HG02973 (cell line): ENCODE measurements at regions not wholly inside any gene's neighbourhood (a gene's known extent, or its start where the extent isn't known, plus 50 kb on each side); places are given as distances from the start of the nearest gene placed in this dataset.

Source experiments
- ATAC-seq: cut with Tn5 transposase; IDR thresholded peaks from one replicate; pipeline ENCODE4 v1.9.1; 2021; ENCODE audit warnings: moderate library complexity; ENCODE audit not compliant: unreplicated experiment

DNA sequence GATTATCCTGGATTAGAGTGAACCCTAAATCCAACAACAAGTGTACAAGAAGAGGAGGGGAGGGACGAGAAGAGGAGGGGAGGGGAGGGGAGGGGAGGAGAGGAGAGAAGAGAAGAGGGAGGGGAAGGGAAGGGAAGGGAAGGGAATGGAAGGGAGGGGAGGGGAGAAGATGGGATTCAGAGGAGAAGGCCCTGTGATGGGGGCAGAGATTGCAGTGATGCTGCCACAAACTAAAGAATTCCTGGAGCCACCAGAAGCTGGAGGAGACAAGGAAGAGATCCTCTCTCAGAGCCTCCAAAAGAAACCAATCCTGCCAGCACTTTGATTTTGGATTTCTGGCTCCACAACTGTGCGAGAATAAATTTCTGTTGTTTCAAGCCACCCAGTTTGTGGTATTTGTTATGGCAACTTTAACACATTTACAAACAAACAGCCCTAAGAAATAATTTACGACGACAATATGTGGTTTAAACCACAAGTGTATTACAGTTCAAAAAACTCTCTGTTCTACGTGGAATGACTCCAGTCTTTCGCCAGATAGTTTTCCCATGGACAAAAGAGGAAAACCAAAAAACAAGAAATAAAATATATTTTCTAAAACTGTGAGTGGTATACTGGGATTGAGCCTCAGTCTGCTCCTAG, 235.4 kb downstream of the HDGFL1 start:
- ATAC-seq, result no peak

DNA sequence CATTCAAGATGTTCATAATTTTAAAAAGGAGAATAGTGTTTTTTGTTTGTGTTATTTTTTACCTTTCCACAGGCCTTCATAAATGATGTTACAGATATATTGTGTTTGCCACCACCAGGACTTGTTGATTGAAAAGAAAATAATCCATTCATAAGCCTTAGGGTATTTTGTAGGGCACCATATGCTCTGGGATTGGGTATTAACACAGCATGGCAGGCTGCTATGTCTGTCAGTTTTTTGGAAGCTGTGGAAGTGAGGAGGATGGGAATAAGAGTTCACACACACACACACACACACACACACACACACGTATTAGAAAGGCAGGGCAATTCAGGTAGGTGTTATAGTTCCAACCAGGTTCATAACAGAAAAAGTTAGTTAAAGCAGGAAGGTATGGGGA, 237.9 kb downstream of the HDGFL1 start:
- ATAC-seq, result no peak

DNA sequence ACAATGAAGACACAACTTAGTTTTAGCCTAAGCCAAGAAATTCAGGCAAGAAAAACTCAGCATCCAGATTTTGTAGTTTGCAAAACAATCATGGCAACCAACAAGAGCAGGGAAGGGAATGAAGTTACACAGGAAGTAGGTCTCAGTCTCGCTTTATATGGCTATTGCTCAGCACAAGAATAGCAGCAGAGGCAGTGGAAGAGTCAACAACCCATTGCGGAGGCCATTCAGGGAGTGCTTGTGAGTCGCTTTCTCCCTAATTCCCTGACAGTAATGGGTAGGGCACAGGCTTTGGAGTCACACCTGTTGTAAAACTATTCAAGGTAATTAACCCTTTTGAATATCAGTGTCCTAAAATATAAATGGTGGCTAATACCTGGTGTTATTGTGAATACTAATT, 238.5 kb downstream of the HDGFL1 start:
- ATAC-seq, result no peak

DNA sequence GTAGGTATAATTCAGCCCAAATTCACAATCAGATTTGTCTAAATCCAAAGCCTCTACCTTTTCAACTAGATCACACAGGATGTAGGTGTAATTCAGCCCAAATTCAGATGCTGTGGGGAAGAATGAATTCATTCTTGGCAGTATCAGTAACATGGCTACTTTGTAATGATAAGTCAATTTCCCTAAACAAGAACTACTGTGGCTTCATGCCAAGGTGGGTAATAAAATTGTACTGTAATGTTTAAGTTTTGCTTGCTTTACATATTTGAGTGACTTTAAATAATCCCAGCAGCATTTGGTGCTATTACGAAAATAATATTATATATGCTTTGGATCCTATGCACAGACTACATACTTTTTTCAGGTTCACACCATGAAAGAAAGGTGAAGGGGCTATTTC, 239.1 kb downstream of the HDGFL1 start:
- no peak for ATAC-seq

DNA sequence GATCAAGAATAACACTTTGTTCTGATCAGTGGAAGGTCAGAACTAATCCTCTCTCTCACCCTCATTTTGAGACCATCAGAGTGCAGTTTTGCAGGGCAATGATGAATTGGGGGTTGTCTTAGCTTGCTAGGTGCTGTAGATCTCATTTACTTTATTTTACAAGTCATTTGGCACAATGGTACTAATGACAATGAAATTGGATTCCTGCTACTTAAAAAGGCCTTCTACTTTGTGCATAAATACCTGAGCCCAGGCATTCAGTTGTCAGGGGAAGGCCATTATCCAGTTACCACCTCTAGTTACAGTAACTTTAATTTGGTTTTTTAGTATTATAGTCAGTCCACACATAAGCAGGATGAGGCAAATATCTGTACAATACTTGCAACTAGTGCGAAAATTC, 240.0 kb downstream of the HDGFL1 start:
- no peak for ATAC-seq

DNA sequence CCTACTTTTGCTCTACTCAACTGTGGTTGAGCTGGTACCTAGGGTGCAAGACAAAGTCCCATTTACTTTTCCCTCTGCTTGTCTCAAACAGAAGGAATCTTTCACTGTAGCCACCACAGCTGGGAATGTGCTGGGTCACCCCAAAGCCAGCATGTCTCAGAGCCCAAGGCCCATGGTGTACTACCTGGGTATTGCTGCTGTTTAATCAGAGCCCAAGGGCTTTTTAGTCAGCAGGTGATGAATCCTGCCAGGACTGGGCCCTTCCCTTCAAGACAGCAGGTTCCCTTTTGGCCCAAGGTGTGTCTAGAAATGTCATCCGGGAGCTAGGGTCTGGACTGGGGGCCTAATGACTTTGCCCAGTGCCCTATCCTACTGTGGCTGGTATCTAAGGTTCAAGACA, 249.8 kb downstream of the HDGFL1 start:
- ATAC-seq, result no peak

DNA sequence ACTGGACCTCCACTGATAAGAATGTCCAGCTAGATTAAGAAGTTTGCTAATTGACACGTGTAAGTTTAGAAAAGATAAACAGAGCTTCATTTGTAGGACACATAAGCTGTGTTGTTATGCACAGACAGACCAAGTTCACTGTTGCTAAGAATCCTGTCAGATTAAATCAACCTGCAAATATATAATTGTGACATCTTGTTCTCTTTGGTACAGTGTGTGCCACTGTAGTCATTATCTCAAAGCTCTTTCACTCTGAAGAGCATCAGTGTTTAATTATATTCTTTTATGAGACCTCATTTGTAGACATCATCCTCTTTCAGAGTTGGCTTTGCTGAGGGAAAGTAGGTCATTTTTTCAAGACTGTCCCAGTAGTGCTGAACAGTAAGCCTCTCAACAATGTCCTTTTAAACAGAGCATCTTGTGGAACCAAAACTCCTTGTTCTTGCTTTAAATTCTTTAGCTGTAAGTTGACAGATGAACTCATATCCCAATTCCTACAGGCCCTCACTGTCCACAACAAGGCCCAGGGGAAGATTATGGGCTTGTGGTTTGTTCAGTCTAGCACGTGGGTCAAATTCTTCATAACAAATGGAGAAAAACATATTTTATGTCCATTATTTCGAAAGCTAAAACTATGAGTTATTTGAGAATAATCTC, 252.4 kb downstream of the HDGFL1 start:
- ATAC-seq, result no peak

DNA sequence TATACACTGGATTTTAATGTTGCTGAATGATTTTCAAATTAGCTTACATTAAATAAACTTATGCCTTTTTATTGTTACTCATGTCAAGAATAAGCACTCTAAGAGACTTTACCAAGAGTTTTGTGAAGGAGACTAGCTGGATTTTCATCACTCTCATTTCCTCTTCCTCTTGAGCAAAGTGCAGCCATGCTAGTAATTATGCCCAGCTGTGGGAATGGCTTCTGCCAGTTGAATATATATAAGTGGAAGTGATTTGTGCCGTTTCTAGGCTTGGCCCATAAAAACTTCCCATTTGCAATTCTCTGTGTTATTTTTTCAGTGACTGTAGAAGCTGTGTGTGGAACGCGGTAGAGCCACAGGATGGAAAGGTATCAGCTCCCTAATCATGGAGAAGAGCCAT, 255.8 kb downstream of the HDGFL1 start:
- ATAC-seq, result no peak

DNA sequence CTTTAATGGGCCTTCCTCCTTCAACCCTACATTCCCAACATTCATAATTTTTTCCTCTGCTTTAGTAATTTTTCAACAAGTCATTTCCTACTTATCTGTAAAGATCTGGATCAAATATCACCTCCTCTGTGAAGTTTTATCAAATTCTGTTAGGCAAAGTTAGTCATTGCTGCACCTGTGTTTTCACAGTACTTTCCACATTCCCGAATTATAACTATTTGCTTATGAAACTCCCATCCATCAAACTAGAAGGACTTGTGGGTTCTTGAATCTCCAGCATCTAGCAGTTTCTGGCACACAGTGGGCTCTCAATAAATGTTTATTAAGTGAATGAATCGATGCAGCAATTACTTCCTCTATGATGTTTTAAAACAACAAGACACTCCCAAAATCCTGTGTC, 257.6 kb downstream of the HDGFL1 start:
- no peak for ATAC-seq

DNA sequence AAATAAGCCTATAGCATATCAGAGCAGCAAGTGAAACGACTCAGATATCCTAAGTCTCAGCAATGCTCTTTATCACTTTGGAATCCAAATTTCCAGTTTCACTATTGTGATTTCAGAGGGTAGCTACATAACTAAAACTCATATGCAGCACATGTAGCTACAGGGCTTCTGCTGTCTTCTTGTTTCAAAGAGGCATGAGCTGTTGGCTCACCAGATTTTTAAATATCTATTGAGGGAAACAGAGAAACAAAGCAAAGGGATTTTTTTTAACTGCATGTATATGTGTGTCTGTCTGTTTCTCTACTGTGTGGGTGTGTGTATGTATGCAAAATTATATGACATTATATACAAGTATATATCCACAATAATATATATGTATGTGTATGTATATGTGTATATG, 258.4 kb downstream of the HDGFL1 start:
- no peak for ATAC-seq

DNA sequence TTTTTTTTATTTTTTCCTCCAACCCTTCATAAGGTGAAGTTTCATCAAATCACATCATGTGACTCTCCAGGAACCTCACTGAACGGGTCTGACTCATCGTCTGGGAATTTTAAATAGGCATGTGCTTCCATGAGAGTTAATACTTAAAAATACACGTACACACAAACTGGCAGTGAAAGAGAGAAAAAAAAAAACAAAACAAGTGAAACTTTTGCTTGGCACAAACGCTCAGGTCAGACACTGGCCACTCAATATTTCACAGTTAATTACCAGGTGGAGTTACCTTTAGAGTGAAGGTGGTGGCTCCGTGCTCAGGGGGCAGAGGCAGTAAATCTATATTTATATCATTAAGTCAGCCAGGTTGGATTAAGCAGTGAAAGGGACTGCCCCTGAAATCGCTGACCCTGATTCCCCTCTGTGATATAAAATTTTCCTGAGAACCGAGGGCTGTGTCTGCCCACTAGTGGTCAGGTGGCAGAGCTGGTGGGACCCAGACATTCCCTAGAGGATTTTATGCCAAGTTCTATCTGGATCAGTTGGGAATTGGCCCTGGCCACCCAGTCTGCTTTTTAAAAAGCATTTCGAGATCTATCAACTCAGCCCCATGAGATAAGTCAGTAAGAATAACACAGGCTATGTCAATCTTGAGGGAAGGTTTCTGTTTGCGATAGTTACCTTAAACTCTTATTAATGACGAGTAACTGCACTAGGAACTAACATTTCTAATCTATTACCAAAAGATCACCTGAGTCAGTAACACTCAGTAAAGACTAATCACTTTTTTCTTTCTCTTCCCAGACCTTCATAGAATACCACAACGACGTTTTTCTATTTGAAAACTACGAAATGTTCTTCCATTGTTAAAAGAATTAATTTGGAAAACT, 259.1 kb downstream of the HDGFL1 start:
- no peak for ATAC-seq

DNA sequence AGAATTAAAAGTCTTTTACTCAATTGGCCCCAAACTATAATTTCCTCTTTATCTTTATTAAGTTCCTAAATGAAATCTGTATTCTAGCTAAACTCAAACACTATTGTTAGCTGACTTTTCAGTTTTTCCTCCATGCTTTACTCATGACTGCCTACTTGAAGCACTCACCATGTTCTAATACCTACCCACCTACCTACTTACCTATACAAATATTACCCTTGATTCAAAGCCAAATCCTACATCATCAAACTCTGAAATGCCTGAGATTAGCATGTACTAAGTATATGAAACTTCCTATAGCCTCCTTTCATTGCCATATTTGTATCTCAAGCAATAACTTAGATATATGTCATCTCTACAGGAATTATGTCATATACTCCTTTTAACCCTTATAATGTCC, 259.7 kb downstream of the HDGFL1 start:
- no peak for ATAC-seq

DNA sequence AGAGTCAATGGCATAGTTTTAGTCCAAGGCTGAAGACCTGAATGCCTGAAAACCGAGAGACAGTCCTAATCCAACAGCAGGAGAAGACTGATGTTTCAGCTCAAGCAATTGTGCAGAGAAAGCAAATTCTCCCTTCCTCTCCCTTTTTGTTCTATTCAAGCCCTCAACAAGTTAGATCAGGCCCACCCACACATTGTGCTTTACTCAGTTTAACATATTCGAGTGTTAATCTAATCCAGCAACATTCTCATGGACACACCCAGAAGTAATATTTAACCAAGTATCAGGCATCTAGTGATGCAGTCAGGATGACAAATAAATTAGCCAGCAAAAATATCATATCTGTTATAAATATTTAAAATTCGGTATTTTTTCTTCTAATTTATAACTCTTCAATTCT, 261.1 kb downstream of the HDGFL1 start:
- no peak for ATAC-seq

DNA sequence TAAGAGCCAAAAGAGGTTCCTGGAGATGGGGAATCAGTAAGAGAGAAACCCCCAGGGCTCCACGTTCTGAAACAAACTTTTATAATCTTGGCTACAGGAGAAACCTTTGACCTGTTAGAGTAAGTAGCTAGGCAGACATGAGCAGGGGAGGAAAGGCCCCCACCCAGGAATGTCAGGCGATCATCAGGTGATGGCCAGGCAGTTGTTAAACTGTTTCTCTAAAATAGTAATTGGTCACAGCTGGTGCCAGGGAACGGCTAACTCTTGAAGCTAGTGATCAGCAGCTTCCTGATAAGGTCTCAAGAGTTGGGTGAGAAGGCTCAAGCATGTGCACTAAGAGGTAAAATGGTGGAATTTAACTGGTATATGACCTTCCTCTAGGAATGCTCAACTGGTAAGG, 263.8 kb downstream of the HDGFL1 start:
- no peak for ATAC-seq

DNA sequence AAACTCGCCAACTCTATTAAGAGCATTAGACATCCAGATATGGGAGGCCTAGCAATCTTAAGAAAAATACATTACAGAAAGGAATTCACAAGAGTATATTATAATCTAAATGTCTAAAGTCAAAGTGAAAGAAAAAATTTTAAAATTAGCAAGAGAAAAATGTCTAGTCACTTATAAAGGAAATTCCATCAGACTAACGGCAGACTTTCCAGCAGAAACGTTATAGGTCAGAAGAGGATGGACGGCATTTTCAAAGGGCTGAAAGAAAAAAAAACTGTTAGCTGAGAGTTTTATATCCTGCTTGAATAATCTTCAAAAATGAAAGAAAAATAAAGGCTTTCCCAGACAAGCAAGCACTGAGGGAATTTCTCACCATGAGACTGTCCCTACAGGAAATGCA, 269.0 kb downstream of the HDGFL1 start:
- ATAC-seq, result no peak

DNA sequence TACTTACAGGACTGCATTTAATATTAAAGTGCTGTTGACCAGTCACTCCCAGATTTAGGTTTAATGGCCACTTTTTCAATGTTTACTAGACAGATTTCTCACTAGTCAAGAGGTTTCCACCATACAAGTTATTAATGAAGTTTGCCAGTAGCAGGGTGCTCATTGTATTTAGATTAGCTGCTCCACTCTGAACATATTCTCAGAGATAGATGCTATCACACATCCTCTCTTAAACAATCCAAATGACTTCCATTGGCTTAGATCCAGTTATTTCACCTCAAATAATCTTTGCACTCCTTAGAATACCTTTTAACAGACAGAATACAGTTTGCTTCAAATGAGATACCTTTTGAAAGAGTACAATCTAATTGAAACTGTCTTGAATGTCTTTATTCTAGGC, 276.1 kb downstream of the HDGFL1 start:
- no peak for ATAC-seq

DNA sequence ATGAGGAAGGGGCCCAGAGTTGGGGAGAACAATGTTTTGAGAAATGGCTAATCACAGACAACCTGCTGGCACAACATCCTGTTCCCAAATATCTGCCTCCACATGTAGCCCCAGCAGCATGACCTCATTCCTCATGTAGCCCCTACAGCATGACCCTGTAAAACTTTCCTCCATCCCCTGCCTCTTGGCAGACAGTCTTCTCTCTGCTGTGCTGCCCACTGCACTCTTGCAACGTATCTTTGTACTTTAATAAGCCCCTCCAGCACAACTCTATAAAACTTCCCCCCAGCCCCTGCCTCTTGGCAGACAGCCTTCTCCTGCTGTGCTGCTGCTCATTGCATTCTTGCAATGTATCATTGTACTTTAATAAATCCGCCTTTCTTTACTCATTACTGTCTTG, 278.8 kb downstream of the HDGFL1 start:
- no peak for ATAC-seq

DNA sequence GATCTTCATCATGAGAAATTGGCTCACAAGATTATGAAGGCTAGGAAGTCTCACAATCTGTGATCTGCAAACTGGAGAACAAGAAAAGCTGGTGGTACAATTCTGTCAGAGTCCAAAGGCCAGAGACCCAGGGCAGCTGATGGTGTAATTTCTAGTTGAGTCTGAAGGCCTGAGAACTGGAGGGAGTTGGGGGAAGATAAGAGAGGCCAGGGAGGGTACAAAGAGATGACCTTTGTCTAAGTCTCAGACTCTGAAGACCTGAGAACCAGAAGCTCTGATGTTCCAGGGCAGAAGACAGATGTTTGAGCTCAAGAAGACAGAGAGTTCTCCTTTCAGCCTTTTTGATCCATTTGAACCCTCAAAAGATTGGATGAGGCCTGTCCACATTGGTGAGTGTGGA, 280.6 kb downstream of the HDGFL1 start:
- no peak for ATAC-seq

DNA sequence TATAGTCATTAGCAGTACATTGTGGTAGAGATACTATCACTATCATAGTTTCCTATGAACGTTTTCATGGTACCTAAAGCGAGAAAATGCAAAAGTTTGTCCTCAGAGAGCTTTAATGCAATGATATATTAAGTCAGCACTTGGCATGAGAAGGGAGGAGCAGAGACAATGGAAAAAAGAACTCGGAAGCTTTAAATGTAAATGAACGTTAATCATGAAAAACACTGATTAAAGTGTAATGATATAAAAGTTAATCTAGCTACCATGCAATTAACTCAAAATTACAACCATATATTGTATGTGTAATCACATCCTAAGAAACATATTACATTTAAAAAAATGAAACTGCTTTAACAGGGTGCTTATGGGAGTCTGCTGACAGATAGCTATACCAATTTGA, 282.7 kb downstream of the HDGFL1 start:
- no peak for ATAC-seq

DNA sequence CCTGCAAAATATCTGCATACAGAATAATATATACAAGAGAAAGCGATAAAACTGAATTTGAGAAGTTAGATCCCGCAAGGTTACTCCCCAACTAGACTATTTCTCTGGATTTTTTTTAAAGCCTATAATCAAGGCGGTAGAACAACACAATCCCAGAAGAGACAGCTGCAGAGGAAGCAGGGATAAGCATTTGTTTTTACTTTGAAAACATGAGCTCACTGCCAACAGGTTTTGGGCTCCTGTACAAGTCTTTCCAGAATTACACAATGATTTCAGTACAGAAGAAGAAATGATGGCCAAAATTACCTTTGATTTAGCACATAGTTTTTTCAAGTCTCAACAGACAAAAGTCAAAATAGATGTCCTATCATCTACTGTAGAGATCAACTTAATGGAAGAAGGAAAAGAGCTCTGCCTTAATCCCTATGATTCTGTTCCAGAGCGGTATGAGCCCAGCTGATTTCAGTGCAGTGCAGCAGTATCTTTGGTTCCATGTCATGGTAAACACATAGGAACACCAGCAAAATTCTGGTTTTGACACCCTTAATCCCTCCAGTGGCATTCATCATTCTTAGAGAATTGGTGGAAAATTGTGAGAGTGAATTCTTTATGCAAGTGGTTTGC, 304.3 kb downstream of the HDGFL1 start:
- no peak for ATAC-seq

DNA sequence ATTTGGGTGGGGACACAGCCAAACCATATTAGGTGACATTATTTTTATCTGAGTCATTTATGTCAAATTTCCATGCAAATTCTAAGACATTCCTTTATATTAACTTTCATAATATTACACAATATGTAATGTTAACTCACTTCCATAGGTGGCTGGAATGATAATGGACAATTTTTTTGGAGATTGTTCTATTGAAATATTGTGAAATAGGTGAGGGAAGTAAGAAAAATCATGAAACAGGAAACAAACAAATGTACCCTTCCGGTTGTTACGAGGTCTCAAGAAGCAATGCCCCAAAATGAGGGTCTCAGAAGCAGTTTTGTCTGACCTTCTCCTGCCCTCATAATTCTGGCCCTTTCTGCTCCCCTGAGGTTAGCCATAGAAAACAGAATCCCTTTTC, 306.5 kb downstream of the HDGFL1 start:
- no peak for ATAC-seq

DNA sequence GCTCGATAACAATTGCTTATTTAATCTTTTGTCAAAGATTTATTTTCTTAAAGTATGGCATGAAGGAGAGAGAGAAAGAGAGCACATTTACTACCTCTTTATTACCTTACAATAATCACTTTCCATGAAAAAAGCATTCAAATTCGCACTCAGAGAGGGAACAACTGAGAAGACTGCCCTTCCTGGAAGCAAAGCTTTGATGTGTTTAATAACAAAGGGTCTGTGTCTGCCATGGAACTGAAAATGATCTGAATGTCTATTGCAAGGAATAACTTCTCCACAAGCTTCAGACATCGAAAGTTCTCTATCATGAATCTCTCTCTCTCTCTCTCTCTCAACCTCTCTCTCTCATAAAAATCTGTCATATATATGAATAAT, 308.9 kb downstream of the HDGFL1 start:
- ATAC-seq, result no peak
